GM23248 (cell line): ENCODE measurements at regions not wholly inside any gene's neighbourhood (a gene's known extent, or its start where the extent isn't known, plus 50 kb on each side); places are given as distances from the start of the nearest gene placed in this dataset.

ENCODE experiments used
- EZH2 ChIP-seq: fragments of 200-600 bp; sonication (generic); IDR thresholded peaks from 2 replicates; pipeline ENCODE4 v1.6.1; 2018; ENCODE audit warnings: antibody characterized with exemption, mild to moderate bottlenecking; ENCODE audit not compliant: insufficient read depth, poor library complexity, severe bottlenecking
- EZH2phosphoT487 ChIP-seq: fragments of 200-600 bp; sonication (generic); IDR thresholded peaks from 2 replicates; pipeline ENCODE4 v1.6.1; 2018; ENCODE audit warnings: antibody characterized with exemption, moderate library complexity, mild to moderate bottlenecking, low read depth; ENCODE audit not compliant: insufficient read depth

DNA sequence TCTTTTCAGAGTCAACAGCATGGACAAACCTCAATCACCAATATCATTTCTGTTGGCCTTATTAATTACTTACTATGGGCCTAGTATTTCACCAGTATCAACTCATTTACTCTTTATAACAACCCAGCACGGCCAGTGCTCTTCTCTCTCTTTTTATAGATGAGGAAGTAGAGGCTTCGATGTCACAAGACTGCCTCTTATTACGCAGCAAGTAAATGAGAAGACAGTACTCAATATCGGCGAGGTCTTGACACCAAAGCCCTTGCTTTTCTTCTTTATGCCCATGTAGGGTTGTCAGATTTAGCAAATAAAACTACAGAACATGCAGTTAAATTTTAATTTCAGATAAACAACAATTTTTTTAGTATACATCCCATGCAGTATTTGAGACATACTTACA is 99.0 kb upstream of the KCNMB2 start:
- TF ChIP-seq EZH2phosphoT487 (no peak), EZH2 (no peak)
